ENCODE measurements at regions not wholly inside any gene's neighbourhood (a gene's known extent, or its start where the extent isn't known, plus 50 kb on each side); places are given as distances from the start of the nearest gene placed in this dataset.
"Not testable (repeated sequence)": the region's sequence is repeated elsewhere in the genome, so short reads cannot be mapped to it uniquely, and the experiment has no call there.

DNA sequence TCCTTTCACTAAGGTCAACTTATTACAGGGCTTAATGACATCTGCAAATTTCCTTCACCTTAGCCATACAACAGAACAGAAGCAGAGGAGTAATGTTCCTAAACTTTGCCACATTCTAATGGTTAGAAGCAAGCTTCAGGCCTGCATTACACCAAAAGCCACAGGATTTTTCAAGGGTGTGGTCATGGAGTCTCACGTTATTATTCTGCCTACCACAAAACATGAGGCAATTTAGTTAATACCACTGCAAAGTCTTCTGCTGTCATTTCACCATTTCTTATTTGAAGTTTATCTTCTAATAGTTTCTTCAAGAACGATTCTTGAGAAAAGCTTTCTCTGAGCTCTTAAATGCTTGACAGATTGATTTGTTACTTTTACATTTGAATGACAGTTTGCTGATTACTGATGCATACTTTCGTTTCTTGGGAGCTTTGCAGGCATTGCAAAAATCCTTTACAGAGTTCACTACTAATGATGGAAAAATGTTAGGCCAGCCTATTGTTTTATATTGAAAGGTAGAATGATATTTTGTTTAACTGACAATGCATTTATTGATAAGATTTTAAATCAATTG lies 1257.1 kb downstream of the NSUN3 start:
- no peak for DNase-seq

DNA sequence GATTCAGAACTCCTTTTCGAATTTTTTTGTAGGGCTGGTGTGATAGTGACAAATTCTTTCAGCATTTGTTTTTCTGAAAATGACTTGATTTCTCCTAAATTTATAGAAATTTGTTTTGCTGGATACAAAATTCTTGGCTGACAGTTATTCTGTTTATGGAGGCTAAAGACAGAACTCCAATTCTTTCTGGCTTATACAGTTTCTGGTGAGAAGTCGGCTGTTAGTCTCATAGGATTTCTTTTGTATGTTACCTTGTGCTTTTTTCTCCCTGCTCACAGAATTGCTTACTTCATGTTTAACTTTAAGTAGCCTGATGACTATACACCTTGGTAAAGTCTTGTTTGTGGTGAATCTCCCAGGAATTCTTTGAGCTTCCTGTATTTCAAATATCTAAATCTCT lies 1264.6 kb downstream of the NSUN3 start:
- no peak for DNase-seq

- no peak for DNase-seq
Observed at GRCh38 chr3:95333826-95334225, 1271.0 kb downstream of the NSUN3 start.

DNA sequence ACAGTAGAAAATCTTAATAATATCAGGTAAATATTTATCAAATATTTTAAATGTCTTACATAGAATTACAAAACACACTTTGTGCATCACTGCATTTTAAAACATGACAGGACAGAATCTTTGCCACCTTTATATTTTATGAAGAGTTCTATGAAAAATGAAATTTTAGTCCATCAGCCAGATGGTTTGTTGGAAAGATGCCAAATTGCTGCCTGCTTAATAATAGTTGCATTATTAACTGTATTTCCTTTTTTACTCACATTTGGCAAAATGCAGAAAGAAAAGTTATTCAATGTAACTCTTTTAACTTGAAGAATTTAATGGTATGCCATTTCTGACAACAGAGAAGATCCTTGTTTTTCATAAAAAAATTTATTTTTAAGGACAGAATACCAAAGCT lies 1271.6 kb downstream of the NSUN3 start:
- no peak for DNase-seq

- no peak for DNase-seq
Observed at GRCh38 chr3:95335517-95335916, 1272.7 kb downstream of the NSUN3 start.

GRCh38 chr3:95338446-95338845 lies 1275.6 kb downstream of the NSUN3 start:
- DNase-seq, result no peak

- DNase-seq, result no peak
Observed at GRCh38 chr3:95341314-95341713, 1278.5 kb downstream of the NSUN3 start.

DNA sequence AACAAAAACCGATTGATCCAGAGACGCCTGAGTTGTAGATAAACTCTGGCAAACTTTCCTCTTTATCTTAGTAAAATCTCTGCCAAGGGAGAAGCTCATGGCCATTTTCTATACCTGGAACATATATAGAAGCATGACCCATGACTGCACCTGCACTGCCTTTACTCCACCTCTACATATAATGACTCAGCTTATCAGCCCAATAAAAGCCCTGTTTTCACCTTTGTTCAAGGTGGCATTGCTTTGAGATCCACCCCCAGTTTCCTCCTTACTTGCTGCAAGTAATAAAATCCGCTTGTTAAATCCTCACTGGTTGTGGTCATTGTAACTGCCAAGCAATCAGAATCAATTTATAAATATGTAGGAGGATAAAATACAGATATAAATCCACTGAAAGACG lies 1280.4 kb downstream of the NSUN3 start:
- DNase-seq, result no peak

- DNase-seq, result no peak
Observed at GRCh38 chr3:95343767-95344166, 1280.9 kb downstream of the NSUN3 start.

- not testable (repeated sequence) for DNase-seq
Observed at GRCh38 chr3:95347936-95348335, 1285.1 kb downstream of the NSUN3 start.

GRCh38 chr3:95348879-95349278 lies 1286.0 kb downstream of the NSUN3 start:
- no peak for DNase-seq

- no peak for DNase-seq
Observed at GRCh38 chr3:95350049-95350448, 1287.2 kb downstream of the NSUN3 start.

DNA sequence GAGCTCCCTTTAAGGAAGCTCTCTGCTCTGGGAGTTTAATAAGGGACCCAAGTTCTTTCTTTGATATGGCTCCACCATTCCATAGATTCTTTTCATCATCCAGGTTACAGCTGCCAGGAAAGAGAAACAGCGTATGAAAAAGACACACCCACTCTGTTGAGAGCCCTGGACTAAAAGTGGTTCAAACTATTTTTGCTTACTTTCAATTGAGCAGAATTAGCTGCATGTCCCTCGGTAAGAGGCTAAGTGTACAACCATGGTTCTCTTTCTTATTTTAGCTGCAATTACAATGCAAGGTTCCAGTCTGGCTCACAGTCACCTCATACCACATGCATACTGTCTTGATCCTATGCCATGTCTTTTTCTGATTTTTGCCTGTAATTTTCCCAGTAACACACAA lies 1288.3 kb downstream of the NSUN3 start:
- no peak for DNase-seq

- DNase-seq, result no peak
Observed at GRCh38 chr3:95352471-95352870, 1289.6 kb downstream of the NSUN3 start.

- no peak for DNase-seq
Observed at GRCh38 chr3:95354489-95354888, 1291.6 kb downstream of the NSUN3 start.

GRCh38 chr3:95356764-95357501 lies 1294.1 kb downstream of the NSUN3 start:
- DNase-seq, result no peak

DNA sequence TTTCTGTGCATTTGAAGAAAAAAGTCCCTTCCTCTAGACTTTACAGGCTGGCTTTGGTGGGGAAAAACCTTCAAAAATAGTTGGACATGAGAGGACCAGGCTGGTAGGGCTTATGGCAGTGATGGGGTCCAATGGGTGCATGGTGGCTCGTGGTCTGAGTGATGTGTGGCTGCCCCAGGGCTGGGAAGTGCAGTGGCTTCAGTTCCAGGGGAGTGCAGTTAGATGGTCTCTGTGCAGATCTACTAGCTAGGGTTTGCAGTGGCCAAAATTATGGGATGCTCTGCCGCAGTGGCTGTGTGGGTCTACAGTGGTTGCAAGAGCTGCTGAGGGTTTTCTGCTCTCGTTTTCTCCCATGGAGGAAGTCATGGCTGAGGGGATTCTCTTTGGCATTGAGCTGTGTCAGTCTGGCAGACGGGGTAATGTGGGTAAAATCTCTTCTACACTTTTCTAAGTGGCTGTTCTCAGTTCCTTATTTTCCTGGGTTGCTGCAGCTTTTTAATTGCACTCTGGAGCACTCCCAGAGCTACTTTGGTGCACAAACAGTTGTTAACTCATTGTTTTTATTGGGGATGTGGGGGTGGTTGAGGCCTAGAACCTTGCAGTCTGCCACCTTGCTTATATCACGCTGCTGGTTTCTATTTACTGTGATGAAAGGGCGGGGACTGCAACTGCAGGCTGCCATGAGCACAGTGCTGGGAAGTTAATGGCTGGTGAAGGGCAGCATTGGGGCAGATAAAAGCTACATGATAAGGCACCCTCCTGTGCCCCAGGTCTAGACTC lies 1324.6 kb downstream of the NSUN3 start:
- no peak for DNase-seq

DNA sequence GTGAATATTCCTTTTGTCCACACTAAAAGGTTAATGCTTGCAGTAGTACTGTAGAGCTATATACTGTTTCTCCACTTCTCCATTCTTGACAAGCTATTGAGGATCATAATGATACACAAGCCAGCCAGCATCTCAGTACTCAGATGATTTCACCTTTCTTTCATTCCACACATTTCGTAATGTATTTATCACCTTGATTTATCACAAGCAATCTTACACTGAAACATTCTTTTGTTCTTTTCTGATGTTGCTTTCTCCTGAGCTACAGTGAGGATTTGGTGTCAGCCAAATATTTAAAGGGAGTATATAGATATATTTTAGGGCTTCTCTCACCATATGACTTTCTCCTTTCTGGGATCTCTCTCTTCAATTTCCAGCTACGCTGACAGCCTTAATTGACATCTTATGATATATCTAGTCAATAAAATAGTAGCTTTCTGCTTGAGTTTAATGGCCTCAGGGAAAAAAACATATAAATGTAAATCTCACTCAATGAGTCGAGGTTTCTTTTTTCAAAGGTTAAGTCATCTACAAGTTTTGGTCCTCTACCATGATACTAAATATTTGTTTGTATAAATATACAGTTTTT lies 1327.0 kb downstream of the NSUN3 start:
- DNase-seq, result no peak

- no peak for DNase-seq
Observed at GRCh38 chr3:95394286-95394685, 1331.4 kb downstream of the NSUN3 start.

DNA sequence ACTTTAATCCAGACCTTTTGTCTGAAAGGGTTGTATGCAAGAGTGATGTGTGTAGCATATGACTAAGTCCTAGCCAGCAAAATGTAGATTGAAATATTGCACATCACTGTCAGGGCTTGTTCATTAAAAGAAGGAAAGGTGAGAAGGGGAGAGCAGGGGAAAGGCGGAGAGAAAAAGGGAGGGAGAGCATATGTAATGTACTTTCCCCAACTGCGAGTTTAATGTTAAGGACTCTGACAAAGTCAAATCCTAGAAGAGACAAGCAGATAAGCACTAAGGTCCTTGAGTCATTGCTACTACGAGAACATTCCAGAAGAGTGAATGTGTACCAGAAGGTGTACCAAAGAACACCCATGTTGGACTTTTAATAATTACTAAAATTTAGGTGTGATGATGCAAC lies 1336.7 kb downstream of the NSUN3 start:
- no peak for DNase-seq

- no peak for DNase-seq
Observed at GRCh38 chr3:95401693-95402092, 1338.8 kb downstream of the NSUN3 start.

GRCh38 chr3:95407709-95408463 lies 1345.0 kb downstream of the NSUN3 start:
- no peak for DNase-seq

DNA sequence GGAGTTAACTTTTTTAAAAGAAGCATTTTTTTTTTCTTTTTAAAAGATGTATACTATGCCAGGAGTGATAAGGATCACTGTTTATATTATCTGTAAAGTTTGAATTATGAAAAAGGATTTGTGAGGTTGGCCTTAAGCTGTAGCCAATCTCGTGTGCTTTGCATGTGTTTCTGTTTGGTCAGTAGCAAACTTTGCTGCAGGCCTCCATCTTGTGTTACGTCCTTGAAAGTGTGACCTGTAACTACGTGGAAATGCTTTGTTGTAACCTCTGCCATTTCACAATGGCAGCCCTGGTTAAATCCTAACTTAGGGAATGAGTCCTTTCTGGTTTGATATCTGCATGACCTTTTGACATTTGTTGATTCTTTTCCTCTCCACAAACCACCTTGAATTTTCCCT lies 1345.6 kb downstream of the NSUN3 start:
- no peak for DNase-seq
